ENCODE measurements at regions not wholly inside any gene's neighbourhood (a gene's known extent, or its start where the extent isn't known, plus 50 kb on each side); places are given as distances from the start of the nearest gene placed in this dataset.
"Not testable (repeated sequence)": the region's sequence is repeated elsewhere in the genome, so short reads cannot be mapped to it uniquely, and the experiment has no call there.

DNA sequence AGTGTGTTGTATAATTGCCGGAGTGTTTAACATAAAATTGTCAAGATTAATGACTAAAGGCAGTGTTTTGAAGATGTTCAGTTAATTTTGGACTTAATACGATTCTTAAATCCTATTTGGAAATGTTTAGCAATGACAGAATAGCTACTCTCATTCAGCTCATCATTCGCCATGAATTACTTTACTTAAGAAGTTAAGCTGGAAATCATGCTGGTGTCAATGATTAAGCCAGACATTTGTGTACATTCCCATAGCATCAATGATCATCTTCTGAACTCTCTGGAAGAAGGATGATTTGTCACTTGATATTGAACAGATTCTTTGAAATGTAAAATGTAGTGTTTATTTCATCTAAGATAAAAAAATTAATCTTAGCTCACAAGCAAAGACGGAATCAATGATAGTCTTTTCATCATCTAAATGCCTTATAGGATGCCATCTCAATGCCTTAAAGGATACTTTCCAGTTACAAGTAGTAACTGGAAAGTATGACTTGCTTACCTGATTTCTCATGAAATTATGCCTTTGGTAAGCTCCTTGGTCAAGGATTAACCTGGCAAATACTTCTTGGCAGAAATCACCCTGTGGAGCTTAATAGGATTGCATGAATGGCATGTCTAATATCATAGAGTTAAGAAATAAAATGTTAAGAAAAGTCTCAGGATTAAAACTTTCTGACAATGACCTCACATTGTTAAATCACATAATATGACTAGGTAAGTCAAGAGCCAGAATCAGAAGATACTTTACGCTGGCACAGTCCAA is 515.5 kb upstream of the AGA start:
- no peak for DNase-seq

DNA sequence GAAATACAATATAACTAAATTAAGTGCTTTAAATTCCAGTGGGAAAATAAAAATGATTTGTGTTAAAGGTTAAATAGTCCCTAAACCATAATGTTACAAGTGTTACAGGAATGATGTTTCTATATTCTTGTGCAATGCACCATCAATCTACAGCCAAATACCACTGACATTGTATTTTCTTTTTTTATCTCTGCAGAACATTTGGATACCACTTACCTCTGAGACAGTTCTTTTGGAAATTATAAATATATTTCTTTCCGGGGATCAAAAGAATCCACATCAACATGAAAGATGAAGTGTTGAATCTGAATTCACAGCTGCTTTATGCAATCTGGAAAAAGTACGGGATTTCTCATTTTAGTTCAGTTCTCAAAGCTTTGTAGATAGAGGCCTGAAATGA is 518.3 kb upstream of the AGA start:
- no peak for DNase-seq

DNA sequence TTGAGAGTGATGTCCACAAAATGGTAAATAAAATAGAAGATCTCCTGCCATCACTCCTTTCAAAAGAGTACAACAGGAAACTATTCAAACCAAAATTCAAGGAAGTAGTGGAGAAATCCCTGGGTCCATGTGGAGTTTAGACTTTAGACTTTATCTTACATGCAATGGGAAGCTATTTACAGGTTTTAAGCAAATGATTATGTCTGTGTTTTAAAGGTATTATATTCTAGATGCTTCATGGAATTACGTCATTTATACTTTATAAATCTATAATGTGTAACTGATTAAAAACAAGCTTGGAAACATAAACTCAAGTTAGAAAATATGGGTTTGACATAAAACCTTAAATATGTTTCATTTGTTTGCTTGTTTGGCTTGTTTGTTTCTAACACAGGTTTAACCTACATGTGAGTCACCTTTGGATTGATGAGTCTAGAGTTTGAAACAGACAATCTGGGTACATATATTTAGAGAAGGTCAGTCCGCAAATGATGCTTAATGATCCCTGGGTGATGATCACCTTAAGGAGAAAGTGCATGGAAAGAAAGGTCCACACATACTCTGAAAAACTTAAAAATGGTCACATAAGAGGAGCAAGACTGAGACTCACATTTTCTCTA is 519.6 kb upstream of the AGA start:
- no peak for DNase-seq

DNA sequence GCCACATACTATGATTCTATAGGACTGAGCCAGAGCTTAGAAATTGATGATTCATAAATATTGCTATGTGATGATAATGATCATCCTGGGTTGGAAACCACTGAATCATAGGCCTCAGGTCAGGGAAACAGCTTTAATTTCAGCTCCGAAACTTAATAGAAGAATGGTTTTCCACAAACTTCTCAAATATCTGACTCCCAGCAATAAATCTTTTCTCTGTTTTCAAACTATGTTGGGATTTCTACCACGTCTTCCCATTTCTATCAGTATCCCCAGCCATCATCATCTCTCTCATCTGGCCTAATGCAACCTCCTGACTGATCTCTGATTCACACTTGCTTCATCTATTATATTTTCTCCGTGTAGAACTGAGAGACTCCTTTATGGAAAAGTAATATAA is 521.8 kb upstream of the AGA start:
- DNase-seq, result no peak

DNA sequence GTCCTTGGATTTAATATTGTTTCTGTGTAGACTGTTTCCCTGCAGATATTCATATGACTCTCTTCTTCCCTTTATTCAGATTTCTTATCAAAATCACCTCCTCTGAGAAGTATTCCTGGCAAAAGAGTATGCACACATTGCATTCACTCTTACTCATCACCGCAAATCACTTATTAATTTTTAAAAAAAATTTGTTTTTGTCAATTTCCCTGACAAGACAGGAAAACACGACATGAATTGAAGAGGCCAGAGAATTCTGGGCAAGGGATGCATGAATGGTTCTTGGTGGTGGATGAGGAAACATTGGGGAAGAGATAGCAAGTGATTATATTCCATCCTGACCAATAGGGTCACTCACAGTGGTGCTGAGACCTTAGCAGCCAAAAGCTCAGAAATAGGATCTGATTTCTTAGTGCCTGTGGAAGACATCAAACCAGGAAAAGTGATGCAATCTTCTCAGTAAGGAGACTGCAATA is 522.5 kb upstream of the AGA start:
- DNase-seq, result no peak

DNA sequence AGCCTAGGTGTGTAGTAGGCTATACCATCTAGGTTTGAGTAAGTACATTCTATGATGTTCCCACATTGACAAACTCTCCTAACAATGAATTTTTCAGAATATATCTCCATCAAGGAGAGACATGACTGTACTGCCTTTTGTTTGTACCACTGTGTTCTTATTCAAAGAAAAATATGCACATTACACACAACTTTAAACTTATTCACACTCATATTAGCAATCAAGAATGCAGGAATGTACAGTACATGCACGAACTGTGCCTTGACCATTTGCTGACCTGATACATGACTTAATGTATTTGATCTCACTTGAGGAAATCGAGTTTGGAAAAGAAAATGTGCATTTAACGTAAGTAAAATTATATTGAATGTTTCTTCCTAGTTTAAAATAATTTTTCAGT is 525.1 kb upstream of the AGA start:
- DNase-seq, result no peak

DNA sequence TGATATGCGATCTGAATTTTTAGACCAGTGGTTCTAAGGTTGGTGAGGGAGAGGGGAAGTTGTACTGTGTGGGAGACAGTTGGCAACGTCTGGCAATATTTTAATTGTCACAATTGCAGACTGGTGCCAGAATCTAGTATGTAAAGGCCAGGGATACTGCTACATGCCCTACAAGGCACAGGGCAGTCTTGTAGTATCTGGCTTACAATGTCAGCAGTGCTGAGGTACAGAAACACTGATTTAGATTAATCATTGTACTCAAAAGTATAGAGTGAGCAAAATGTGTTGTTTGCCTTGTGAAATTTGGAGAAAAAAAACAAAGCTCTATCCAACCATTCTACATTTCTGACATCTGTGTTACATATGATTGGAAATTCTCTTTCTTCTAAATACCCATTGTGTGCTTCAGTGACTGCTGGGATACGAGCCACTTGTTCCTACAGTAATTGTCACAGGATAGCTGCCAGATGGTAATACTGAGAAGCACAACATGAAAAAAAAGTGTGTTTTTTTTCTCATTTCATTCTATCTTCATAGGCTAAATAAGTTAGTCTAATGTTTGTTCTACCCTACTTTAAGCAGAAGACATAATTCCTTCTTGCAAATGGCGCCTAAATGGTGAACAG is 526.7 kb upstream of the AGA start:
- no peak for DNase-seq

DNA sequence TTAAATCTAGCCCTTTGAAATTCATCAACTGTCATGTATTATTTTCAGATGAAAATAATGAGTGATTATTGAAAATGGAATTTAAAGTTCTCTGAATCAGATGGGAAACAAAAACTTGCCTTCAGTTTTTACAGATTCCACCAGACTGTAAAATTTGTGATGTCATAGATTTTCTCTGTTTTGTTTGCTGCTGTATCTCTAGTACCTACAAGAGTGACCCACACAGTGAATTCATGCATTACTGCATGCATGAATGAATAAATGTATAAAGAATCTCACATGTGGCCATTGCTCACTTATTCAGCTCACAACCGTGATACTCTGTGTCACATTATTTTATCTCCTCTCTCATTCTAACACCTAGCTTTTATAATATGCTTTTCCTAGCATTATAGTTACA is 532.2 kb upstream of the AGA start:
- DNase-seq, result no peak

DNA sequence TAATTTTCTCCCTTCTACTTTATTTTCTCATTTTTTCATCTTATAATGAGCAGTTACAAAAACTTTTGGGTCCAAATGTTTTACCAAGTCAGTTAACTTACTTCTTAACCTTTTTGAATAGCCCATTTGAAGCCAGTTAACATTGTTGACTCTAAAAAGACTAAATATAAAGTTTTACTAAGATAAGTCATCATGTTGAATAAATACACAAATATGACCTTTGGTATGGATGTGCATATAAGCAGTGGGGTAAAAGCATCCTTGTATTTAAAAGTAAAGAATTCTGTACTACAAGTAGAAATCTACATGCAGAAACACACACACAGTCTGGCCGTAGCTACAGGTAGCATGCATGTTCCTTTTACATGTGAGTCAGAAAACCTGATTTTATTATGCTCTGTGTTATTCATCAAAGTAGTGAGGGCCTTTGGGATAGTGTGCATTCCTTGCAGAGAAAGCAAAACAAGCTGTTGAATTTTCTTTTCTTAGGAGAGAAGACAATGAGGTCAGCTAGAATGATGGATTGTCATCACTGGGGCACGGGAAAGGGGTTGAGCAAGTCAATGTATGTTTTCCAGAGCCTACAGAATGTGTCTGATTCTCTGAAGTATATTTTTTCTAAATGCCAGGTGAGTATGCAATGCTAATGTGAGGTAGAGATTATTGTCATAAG is 533.2 kb upstream of the AGA start:
- no peak for DNase-seq

DNA sequence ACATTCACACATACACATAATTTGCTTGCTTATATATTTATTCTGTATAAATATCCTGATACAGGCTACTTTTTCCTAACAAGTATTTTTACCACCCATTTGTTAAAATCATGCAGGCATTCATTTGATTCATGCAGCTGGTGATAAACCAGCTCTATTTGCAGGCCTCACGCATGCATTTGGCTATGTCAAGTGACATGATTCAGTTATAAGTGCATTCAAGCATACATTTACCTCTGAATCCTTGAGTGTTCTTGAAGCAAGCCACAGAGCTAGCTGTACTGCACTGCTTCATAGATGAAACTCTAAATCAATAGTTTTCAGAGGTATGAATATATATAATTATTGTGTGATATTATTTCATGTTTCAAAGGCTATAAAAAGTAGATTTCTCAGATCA is 544.0 kb upstream of the AGA start:
- no peak for DNase-seq

DNA sequence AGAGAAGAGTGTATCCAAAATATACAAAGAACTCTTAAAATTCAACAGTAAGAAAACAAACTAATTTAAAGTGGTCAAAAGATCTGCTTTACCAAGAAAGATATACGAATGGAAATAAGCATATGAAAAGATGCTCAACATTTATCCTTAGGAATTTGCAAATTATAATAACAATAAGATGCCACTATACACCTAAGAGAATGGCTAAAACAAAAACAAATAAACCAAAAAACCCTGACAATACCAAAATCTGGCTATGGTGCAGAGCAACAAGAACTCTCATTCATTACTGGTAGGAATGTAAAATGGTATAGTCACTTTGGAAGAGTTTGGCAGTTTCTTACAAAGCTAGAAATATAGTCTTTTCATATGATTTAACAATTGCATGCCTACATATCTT is 545.7 kb upstream of the AGA start:
- no peak for DNase-seq

DNA sequence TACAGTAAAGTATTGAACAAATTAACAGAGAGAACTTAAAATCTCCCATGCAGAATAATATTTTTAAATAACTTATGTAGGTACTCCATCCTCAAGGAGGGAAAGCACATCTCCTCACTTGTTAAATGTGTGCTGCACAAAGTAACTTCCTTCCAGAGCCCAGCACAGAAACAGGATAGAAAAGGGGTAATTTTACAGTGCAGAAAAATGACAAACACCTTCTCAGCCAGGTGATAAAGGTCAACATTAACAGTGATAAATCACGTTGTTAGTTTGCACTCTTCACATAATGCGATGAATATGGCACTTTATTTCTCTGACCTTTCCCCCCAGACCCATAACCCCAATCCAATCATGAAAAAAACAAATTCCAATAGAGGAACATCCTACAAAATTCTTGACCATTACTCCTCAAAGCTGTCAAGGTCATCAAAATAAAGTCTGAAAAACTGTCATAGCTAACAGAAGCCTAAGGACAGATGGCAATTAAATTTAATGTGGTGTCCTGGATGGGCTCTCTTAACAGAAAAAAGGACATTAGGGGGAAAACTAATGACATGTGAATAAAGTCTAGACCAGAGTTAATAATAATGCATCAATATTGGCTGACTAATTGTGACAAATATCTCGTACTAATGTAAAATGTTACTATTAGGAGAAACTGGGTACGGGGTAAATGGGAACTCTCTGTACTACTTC is 547.4 kb upstream of the AGA start:
- no peak for DNase-seq

DNA sequence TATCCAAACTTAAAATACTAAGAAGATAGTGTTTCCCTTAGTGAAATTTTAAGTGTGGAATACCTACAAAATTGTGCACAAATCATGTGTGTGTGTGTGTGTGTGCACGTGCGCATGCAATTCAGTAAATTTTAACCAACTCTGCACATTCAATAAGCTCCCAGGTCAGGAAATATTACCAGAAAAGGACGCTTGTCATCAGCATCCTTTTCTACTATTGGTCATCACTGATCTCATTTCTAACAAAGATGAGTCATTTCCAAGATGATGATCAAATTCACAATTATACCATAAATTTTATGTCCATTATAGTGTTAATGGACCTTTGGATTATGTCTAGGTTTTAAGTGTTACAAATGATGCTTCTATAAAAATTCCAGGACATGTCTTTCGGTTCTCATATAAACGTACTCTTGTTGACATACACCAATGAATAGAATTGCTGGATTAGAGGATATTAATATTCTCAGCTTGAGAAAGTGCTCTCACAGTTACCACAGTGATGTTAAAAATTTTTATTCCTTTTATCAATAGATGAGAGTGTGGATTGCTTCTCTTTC is 560.9 kb upstream of the AGA start:
- no peak for DNase-seq

DNA sequence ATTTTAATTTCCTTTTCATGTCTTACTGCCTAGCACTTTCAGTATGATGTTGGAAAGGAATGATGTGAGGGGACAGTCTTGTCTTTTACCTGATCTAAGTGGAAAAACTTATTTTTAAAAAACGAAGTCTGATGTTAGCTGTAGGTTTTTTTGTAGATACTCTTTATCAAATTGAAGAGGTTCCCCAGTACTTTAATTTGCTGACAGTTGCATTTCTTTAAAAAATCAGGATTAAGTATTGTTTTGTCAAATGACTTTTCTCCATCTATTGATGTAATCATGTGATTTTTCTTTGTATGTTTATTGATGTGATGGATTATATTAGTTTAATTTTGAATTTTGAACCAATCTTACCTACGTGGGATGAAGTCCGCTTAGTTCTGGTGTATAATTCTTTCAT is 568.4 kb upstream of the AGA start:
- no peak for DNase-seq

DNA sequence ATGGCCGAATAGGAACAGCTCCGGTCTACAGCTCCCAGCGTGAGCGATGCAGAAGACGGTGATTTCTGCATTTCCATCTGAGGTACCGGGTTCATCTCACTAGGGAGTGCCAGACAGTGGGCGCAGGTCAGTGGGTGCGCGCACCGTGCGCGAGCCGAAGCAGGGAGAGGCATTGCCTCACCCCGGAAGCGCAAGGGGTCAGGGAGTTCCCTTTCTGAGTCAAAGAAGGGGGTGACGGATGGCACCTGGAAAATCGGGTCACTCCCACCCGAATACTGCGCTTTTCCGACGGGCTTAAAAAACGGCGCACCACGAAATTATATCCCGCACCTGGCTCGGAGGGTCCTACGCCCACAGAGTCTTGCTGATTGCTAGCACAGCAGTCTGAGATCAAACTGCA is 572.8 kb upstream of the AGA start:
- DNase-seq, result not testable (repeated sequence)

DNA sequence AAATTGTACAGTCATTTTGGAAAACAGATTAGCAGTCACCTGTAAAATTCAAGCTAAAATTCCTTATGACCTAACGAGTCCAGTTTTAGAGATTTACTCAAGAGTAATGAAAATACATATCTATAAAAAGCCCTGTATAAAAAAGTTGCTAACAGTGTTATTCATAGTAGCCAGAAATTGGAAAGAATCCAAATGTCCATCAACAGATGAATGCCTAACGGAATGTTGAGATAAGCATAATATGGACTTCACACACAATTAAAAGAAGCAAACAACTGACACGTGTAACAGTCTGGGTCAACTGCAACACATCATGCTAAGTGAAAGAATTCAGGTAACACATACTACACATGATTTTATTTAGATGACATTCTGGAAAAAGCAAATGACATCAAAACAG is 584.8 kb upstream of the AGA start:
- DNase-seq, result no peak

DNA sequence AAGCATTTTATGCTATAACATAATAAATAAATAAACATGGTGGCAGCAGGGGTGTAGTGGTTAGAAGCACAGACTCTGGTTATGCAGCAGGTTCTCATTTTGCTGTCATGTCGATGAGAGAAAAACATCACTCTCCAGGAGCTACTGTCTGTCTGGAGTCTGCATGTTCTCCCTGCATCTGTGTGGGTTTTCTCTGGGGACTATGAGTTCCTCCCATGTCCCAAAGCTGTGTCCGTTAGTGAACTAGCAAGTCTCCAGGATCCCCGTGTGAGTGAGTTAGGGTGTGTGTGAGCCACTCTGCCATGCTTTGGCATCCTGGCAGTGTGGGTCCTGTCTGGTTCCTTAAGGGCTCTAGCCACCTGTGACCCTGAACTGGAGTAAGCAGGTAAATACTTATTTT is 585.6 kb upstream of the AGA start:
- DNase-seq, result no peak

DNA sequence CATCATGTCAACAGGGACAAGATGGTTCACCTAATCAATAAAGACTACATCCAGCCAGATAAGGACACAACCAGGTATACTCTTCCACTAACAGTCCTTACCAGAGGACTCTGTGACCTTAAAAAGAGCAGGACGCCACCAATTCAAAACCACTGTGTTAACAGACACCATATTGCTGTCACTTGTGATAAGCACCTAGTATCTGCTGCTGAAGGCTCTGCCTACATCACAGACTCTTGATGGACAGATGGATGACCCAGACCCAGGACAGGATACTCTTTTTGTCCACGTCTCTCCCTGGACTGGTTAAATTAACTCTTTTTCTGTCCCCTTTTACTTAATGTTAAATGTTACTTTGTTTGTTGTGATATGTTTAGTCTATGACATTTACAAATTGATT is 586.2 kb upstream of the AGA start:
- DNase-seq, result no peak

DNA sequence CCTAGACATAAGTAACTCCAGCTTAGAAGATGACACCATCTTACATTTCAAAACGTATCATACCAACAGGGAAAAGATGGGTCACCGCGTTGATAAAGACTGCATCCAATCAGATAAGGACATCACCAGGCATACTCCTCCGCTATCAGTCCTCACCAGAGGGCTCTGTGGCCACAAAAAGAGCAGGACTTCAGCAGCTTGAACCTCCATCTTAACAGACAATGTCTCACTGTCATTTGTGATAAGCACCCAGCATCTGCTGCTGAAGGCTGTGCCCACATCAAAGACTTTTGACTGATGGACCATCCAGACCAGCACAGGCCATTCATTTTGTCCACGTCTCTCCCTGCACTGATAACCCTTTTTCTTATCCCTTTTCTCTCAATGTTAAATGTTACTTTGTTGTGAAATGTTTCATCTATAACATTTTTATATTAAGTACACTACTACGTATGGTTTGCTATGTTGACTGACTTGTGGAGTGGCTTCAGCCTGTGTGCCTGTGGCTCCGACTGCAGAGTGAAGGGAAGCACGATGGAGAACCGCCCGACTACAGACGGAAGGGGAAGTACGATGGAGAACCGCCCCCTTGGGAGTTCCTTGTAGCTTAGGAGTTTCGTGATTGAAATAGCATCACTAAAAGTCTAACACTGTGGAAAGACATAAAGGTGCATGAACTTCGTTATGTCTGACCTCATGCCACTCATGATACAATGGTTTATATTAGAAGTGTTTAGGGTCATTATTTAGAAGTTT is 595.4 kb upstream of the AGA start:
- no peak for DNase-seq

DNA sequence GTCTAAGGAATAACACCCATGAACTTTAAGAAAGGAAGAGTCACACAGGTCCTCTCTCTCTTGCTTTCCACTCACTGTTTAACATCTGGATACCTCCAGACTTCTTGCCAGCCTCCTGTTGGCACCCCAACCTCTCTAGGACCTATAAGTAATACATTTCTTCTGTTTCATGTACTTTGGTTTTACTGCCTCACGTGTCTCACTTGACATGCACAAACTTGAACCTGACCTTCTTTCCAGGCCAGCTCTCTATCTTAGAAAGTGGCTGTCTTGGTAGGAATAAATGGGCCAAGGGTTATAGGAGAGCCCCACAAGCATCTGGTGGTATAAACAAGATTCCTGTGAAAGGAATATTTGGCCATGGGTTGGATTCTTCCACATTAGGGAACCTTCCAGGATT is 614.8 kb upstream of the AGA start:
- no peak for DNase-seq

DNA sequence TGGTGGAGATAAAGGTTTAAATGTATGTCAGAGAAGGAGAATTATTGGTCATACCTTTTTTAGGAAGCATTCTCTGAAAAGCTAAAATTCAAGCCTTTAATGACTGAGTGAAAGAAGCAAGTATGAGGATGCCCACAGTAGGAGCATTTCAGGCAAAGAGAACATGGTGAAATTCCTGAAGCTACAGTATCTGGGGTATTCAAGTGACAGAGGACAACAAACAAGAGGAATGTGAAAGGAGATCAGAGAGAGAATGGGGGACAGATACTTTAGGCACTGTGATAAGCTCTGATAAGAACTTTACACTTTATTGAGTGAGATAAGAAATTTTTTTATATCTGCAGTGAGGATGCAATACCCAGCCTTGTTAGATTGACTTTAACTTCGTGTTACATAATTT is 621.3 kb upstream of the AGA start:
- DNase-seq, result no peak

DNA sequence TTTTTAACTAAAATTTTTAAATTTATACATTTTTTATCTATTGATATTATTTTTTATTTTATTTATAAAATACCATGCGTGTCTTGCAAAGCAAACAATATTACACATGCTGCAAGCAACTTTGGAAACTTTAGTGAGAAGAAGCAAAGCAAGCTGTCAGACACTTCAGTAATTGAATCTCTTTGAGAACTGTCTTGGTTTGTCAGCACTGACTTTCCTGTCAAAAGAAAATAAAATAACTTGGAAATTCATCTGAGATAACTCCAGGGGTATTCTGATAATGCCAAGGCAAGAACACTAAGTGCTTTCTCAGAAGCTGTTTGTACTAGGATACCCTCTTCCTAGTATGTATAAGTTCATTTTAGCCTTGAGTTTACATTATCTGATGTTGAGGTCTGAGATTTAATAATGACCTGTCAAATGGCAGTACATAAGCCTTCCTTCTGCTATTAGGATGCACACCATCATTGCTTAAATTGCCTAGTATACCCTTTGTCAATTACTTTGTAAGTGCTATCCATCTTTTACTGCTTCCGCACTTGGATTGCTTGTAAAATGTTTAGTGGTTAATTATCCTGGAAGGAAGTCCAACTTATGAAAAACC is 624.2 kb upstream of the AGA start:
- no peak for DNase-seq

Measured in stimulated activated CD8-positive, alpha-beta memory T cell treated with anti-CD3 and anti-CD28 coated beads, Interleukin-4, amount 100 ng/mL, for 48 hours (primary cell).